ENCODE measurements at regions not wholly inside any gene's neighbourhood (a gene's known extent, or its start where the extent isn't known, plus 50 kb on each side); places are given as distances from the start of the nearest gene placed in this dataset.

DNA sequence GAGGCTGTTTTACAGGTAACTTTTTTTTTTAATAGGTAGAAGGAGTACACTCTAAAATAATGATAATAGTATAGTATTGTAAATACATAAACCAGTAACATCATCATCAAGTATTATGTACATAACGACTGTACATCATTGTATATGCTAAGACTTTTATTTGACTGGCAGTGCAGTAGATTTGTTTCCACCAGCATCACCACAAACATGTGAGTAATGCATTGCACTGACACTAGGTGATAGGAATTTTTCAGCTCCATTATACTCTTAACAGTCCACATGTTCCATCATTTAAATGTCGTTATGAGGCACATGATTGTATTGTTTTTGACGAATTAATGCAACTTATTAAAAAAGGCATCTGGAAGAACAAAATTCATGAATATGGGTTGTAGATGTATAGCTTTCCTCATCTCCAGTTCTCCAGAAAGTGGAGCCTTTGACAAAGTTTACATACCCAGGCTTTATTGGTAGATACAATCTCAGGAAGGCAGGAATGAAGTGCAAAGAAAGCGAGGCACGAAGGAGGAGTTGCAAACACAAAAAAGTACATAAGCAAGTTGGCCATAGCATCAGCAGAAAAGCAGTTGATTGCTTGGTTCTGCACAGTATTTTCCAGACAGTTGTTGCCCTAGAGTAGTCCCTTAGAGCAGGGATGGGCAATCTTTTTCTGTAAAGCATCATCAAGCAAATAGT lies 336.9 kb upstream of the NR3C2 start:
- no peak overlapping the region for H3K27ac Mint-ChIP-seq
- H3K4me1 Mint-ChIP-seq (ENCODE audit: low read depth): no peaks in the 10 kb centered on the region
- peaks cover 20% of the 10 kb centered on the region for H3K9me3 Mint-ChIP-seq
- no peak overlapping the region for H3K4me3 Mint-ChIP-seq
- TF ChIP-seq, protein P1, sequence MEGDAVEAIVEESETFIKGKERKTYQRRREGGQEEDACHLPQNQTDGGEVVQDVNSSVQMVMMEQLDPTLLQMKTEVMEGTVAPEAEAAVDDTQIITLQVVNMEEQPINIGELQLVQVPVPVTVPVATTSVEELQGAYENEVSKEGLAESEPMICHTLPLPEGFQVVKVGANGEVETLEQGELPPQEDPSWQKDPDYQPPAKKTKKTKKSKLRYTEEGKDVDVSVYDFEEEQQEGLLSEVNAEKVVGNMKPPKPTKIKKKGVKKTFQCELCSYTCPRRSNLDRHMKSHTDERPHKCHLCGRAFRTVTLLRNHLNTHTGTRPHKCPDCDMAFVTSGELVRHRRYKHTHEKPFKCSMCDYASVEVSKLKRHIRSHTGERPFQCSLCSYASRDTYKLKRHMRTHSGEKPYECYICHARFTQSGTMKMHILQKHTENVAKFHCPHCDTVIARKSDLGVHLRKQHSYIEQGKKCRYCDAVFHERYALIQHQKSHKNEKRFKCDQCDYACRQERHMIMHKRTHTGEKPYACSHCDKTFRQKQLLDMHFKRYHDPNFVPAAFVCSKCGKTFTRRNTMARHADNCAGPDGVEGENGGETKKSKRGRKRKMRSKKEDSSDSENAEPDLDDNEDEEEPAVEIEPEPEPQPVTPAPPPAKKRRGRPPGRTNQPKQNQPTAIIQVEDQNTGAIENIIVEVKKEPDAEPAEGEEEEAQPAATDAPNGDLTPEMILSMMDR (IDR thresholded peaks at IDR 0.05): no peak
- H3K36me3 Mint-ChIP-seq (ENCODE audit: low read depth): no peaks in the 10 kb centered on the region
- H3K27me3 Mint-ChIP-seq (ENCODE audit: insufficient read depth): no peaks in the 10 kb centered on the region
- DNase-seq: no peak

DNA sequence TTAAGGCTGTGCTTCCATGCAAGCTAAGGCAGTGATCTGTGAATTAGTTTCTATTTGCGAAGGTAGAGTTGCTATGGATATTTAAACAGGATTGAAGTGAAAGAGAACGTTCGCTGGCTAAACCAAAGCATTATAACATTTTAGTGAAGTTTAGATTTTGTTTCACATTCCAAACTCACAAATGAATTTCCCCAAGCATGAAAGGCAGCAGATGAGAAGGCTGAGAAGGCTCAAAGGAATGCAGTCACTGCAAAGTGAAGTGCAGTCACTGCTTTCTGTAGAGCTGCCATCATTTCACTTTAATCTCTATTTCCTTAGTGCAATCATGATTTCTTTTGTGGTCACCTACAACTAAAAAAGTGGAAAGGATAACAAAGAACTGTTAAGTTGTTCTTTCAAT lies 334.7 kb upstream of the NR3C2 start:
- H3K9me3 Mint-ChIP-seq: peaks cover 10% of the 10 kb centered on the region

DNA sequence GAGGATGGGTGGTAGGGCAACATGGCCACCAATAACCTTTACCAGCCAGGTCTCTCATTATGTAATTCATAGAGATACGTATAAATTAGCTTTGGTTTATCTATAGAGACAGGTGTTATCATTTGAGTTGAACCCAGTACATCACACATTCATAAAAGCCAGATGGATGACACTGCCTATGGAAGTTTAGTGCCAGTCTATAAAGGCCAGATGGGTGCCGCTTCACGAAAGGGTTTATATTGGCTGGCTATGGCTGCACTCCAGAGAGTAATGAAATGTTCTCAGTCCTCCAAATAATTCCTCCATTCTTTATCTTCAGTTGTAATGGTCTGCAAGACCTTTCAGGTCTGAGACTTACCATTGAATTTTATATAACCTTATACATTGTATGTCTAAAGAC lies 331.9 kb upstream of the NR3C2 start:
- TF ChIP-seq, protein P1 (IDR thresholded peaks at IDR 0.05): no peak
- DNase-seq: no peak
- Mint-ChIP-seq H3K9me3 (peaks cover 16% of the 10 kb centered on the region), H3K4me1 (ENCODE audit: low read depth) (no peaks in the 10 kb centered on the region), H3K27ac (no peak overlapping the region), H3K27me3 (ENCODE audit: insufficient read depth) (no peaks in the 10 kb centered on the region), H3K4me3 (no peak overlapping the region), H3K36me3 (ENCODE audit: low read depth) (no peaks in the 10 kb centered on the region)

More for the DNA sequence above, 334.7 kb upstream of the NR3C2 start:
- no peak overlapping the region for H3K4me3 Mint-ChIP-seq
- no peaks in the 10 kb centered on the region for H3K27me3 Mint-ChIP-seq (ENCODE audit: insufficient read depth)
- no peaks in the 10 kb centered on the region for H3K4me1 Mint-ChIP-seq (ENCODE audit: low read depth)
- no peak overlapping the region for H3K27ac Mint-ChIP-seq
- no peaks in the 10 kb centered on the region for H3K36me3 Mint-ChIP-seq (ENCODE audit: low read depth)
- no peak for DNase-seq
- TF ChIP-seq, protein P1 (IDR thresholded peaks at IDR 0.05): no peak

DNA sequence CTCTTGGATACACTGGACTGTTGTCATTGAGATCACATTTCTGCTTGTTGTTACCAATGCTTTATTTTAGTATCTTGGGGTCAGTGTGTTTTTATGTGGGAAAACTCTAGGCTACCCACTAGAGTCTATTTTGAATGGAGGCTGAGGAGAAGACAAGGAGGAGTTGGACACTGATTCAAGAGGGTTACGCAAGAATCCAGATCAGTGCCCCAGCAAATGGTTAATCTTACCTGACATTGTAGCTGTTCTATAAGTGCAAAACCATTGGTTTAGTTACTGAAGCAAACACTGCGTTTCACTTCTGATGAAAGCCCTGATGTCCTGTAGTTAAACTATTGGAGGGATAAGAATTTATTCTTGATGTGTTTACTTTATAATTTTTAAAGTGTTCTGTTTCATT lies 331.1 kb upstream of the NR3C2 start:
- no peak overlapping the region for H3K27ac Mint-ChIP-seq
- no peaks in the 10 kb centered on the region for H3K27me3 Mint-ChIP-seq (ENCODE audit: insufficient read depth)
- H3K4me3 Mint-ChIP-seq: no peak overlapping the region
- TF ChIP-seq, protein P1 (IDR thresholded peaks at IDR 0.05): no peak
- no peaks in the 10 kb centered on the region for H3K4me1 Mint-ChIP-seq (ENCODE audit: low read depth)
- H3K9me3 Mint-ChIP-seq: peaks cover 18% of the 10 kb centered on the region
- no peaks in the 10 kb centered on the region for H3K36me3 Mint-ChIP-seq (ENCODE audit: low read depth)
- no peak for DNase-seq

DNA sequence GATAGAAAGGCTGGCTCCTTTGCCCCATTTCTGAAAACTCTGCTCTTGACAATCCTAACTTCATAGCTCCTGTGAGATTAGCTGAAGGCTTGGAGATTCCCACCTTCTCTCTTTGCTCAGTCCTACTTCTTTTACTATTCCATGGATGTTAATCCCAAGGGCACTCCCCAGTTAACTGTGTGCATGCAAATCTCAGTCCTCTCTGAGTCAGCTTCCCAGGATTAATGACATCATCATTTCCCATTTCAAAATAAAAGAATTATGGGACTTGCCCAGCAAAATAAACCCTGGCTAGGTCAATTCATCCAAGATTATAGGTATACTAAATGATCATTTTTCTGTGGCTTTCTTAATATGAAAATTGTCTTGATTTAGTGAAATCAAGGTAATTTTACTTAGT lies 328.6 kb upstream of the NR3C2 start:
- H3K9me3 Mint-ChIP-seq: peaks cover 13% of the 10 kb centered on the region; the same call in 1 of the 2 replicates
- DNase-seq: no peak
- no peaks in the 10 kb centered on the region for H3K4me1 Mint-ChIP-seq (ENCODE audit: low read depth)
- no peak overlapping the region for H3K27ac Mint-ChIP-seq
- TF ChIP-seq, protein P1 (IDR thresholded peaks at IDR 0.05): no peak
- no peak overlapping the region for H3K4me3 Mint-ChIP-seq
- H3K27me3 Mint-ChIP-seq (ENCODE audit: insufficient read depth): no peaks in the 10 kb centered on the region
- no peaks in the 10 kb centered on the region for H3K36me3 Mint-ChIP-seq (ENCODE audit: low read depth)
